ENCODE measurements at regions not wholly inside any gene's neighbourhood (a gene's known extent, or its start where the extent isn't known, plus 50 kb on each side); places are given as distances from the start of the nearest gene placed in this dataset.

GRCh38 chr3:8087951-8088350, 413.7 kb upstream of the LMCD1 start:
- no peak for TF ChIP-seq CTCF (IDR thresholded peaks at IDR 0.05; ENCODE audit: insufficient read depth, low read length, severe bottlenecking)
- Histone ChIP-seq H3K36me3 (ENCODE audit: control insufficient read depth, insufficient read depth, low read length) (no peaks in the 10 kb centered on the region), H3K27me3 (ENCODE audit: control insufficient read depth, insufficient read depth, low read length) (no peaks in the 10 kb centered on the region), H3K4me3 (ENCODE audit: low read depth, low read length) (no peak overlapping the region)
- no peak for FAIRE-seq
- DNase-seq (ENCODE audit: low read depth) = no peak

GRCh38 chr3:8094415-8094814, 407.2 kb upstream of the LMCD1 start:
- Histone ChIP-seq H3K27me3 (ENCODE audit: control insufficient read depth, insufficient read depth, low read length) (no peaks in the 10 kb centered on the region), H3K36me3 (ENCODE audit: control insufficient read depth, insufficient read depth, low read length) (no peaks in the 10 kb centered on the region), H3K4me3 (ENCODE audit: low read depth, low read length) (no peak overlapping the region)
- DNase-seq (ENCODE audit: low read depth) (no peak), FAIRE-seq (no peak)
- no peak for TF ChIP-seq CTCF (IDR thresholded peaks at IDR 0.05; ENCODE audit: insufficient read depth, low read length, severe bottlenecking)

GRCh38 chr3:8095724-8096123, 405.9 kb upstream of the LMCD1 start:
- DNase-seq (ENCODE audit: low read depth) (peak; percentile 7), FAIRE-seq (no peak)
- Histone ChIP-seq H3K36me3 (ENCODE audit: control insufficient read depth, insufficient read depth, low read length) (no peaks in the 10 kb centered on the region), H3K4me3 (ENCODE audit: low read depth, low read length) (no peak overlapping the region), H3K27me3 (ENCODE audit: control insufficient read depth, insufficient read depth, low read length) (no peaks in the 10 kb centered on the region)
- peak; percentile 18 for TF ChIP-seq CTCF (IDR thresholded peaks at IDR 0.05; ENCODE audit: insufficient read depth, low read length, severe bottlenecking)

GRCh38 chr3:8097690-8098089, 403.9 kb upstream of the LMCD1 start:
- Histone ChIP-seq H3K4me3 (ENCODE audit: low read depth, low read length) (no peak overlapping the region), H3K27me3 (ENCODE audit: control insufficient read depth, insufficient read depth, low read length) (no peaks in the 10 kb centered on the region), H3K36me3 (ENCODE audit: control insufficient read depth, insufficient read depth, low read length) (no peaks in the 10 kb centered on the region)
- FAIRE-seq = no peak
- no peak for DNase-seq (ENCODE audit: low read depth)
- TF ChIP-seq CTCF (IDR thresholded peaks at IDR 0.05; ENCODE audit: insufficient read depth, low read length, severe bottlenecking) = no peak

- no peak for TF ChIP-seq CTCF (IDR thresholded peaks at IDR 0.05; ENCODE audit: insufficient read depth, low read length, severe bottlenecking)
- no peaks in the 10 kb centered on the region for H3K27me3 ChIP-seq (ENCODE audit: control insufficient read depth, insufficient read depth, low read length)
- FAIRE-seq (no peak), DNase-seq (ENCODE audit: low read depth) (no peak)
- H3K36me3 ChIP-seq (ENCODE audit: control insufficient read depth, insufficient read depth, low read length) = no peaks in the 10 kb centered on the region
- H3K4me3 ChIP-seq (ENCODE audit: low read depth, low read length) = no peak overlapping the region
Measured at GRCh38 chr3:8103954-8104353, 397.7 kb upstream of the LMCD1 start.

- no peak for TF ChIP-seq CTCF (IDR thresholded peaks at IDR 0.05; ENCODE audit: insufficient read depth, low read length, severe bottlenecking)
- no peak for DNase-seq (ENCODE audit: low read depth)
- Histone ChIP-seq H3K27me3 (ENCODE audit: control insufficient read depth, insufficient read depth, low read length) (no peaks in the 10 kb centered on the region), H3K36me3 (ENCODE audit: control insufficient read depth, insufficient read depth, low read length) (no peaks in the 10 kb centered on the region), H3K4me3 (ENCODE audit: low read depth, low read length) (no peak overlapping the region)
- FAIRE-seq = no peak
Measured at GRCh38 chr3:8106921-8107320, 394.7 kb upstream of the LMCD1 start.

Measured in bronchial epithelial cell (primary cell).